Astrocyte of the spinal cord (primary cell): ENCODE measurements at regions not wholly inside any gene's neighbourhood (a gene's known extent, or its start where the extent isn't known, plus 50 kb on each side); places are given as distances from the start of the nearest gene placed in this dataset.

Experiments used
- DNase-seq: peaks from one replicate; pipeline ENCODE4 v3.0.0; 2011; ENCODE audit warnings: low read depth, low spot score
- H3K4me3 ChIP-seq: 2 replicates; pipeline ENCODE4 v1.5.1; 2011; ENCODE audit warnings: low read depth, mild to moderate bottlenecking, low read length, moderate library complexity
- in situ Hi-C: cut with HindIII; loops from 2 replicates; pipeline ENCODE4 v1.10.0; 2017; ENCODE audit warnings: low sequenced_read_pairs
- TF ChIP-seq, protein P1 (sequence below): IDR thresholded peaks from 2 replicates; pipeline ENCODE4 v1.5.1; 2012; ENCODE audit warnings: low read depth, mild to moderate bottlenecking, low read length, inconsistent platforms

DNA sequence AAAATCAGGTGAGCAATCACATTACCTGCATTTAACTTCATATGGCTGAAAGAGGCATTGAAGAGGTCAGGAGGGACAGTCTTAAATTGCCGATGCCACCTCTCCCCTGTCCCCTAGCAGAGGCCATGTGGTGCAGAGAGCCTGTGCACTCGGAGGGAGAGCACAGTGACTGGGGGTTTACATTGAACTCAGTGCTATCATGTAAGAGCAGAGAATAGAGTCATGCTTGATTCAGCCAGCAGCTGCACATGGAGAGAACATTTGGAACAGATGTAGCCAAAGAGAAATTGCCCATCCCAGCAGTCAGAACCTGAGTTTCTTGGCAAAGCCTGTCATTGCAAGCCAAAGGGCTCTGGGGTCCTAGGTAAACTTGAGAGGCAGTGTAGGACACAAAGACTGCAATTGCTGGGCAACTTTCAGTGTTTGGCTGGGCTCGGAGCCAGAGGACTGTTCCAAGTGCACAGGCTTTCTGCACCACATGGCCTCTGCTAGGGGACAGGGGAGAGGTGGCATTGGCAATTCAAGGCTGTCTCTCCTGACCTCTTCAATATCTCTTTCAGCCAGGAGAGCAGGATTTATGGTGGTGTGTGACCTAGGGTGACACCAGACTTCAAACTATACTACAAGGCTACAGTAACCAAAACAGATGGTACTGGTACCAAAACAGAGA, 267.1 kb downstream of the REEP3 start:
- in situ Hi-C loops = no loop called here
- H3K4me3 ChIP-seq = no peak overlapping the region
- DNase-seq = no peak
- TF ChIP-seq, protein P1, sequence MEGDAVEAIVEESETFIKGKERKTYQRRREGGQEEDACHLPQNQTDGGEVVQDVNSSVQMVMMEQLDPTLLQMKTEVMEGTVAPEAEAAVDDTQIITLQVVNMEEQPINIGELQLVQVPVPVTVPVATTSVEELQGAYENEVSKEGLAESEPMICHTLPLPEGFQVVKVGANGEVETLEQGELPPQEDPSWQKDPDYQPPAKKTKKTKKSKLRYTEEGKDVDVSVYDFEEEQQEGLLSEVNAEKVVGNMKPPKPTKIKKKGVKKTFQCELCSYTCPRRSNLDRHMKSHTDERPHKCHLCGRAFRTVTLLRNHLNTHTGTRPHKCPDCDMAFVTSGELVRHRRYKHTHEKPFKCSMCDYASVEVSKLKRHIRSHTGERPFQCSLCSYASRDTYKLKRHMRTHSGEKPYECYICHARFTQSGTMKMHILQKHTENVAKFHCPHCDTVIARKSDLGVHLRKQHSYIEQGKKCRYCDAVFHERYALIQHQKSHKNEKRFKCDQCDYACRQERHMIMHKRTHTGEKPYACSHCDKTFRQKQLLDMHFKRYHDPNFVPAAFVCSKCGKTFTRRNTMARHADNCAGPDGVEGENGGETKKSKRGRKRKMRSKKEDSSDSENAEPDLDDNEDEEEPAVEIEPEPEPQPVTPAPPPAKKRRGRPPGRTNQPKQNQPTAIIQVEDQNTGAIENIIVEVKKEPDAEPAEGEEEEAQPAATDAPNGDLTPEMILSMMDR = no peak

DNA sequence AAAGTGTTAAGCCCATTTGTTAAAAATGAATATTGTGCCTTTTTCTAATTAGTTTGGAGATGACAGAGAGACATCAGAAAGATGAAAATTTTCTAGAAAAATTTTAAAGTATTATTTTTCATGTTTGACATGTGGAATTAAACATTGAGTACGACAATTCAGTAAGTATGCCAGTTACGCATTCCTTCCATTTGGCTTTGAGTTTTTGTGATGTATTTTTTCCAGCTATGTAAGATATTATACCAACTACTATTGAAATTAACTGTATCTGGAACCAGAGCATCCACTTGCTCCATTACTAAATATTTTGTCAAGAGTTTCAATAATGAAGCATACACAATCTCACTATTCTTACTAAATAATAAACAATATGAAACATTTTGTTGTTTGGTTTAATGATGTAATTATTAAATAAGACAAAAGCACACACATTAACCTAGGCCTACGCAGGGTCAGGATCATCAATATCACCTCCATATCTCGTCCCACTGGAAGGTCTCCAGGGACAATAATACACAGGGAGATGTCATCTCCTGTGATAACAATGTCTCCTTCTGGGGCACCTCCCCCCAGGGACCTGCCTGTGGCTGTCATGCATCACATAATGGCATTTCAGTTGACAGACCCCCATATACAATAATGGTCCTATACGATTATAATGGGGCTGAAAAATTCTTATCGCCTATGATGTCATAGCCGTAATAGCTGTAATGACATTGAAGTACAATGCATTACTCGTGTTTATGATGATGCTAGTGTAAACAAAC, 274.1 kb downstream of the REEP3 start:
- TF ChIP-seq, protein P1 = no peak
- H3K4me3 ChIP-seq = no peak overlapping the region
- no peak for DNase-seq
- in situ Hi-C loops = no loop called here

DNA sequence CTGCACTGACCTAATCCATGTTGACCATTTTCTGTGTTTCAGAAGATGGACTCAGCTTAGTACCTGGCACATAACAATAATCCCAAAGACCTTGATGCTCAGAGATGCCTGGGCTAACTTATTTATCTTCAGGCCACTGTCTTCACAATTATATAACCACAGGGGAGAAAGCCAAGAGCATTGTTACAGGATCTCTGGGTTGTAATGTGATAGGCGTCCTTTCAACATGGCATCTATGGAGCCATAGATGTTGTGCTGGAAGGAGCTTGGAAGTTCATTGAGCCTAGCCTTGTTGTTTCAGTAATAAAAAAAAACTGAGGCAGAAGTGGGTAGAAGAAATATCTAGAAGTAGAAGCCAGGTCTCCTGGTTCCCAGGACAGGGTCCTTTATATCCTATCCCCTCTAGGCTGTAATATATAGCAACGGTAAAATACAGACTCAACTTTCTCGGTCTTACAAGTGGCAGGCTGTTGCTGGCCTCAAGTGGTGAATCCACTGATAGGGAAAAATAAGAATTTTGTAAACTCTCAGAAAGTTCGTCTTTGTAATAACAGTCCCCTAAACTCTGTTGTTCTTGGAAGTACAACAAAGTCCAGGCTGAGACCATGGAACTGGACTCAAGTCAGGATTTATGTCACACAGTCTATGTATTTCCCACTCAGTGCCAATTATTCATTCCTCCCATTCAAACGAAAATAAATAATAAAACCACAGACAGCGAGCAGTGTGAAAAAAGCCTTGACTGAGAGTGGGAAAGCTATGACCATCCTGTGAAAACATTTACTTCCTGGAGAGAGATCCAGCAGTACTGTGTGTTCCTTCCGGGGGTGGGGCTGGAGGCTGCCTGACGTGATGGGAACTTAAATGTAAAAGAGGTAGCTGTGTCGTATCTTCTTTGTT, 277.6 kb downstream of the REEP3 start:
- TF ChIP-seq, protein P1 = peak; percentile 27
- in situ Hi-C loops = no loop called here
- no peak overlapping the region for H3K4me3 ChIP-seq
- DNase-seq = peak; percentile 98

DNA sequence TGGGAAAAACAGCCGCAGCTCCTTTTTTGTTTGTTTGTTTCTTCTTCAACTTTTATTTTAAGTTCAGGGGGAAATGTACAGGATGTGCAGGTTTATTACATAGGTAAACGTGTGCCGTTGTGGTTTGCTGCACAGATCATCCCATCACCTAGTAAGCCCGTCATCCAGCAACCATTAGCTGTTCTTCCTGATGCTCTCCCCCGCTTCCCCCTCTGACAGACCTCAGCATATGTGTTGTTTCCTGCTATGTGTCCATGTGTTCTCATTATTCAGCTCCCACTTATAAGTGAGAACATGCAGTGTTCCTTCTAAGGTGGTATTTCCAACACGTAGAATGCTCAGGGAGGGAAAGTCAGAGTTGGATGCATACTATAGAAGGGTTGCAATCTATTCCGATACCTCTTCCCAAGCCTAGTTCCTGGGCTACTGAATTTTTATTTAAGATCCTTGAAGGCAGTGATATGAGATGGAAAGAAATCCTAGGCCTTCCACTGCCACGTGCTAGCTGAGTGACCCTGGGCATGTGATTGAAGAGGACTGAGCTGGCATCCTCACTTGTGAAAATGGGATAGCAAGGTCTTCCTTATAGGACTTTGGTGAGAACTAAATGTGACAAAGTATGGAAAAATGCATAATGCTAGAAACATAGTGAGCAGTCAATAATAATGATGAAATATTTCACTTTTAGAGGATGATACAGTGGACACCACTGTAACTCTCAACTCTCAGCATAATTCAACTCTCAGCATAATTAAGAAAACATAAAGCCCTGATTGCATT, 278.5 kb downstream of the REEP3 start:
- no peak for DNase-seq
- in situ Hi-C loops = no loop called here
- H3K4me3 ChIP-seq = no peak overlapping the region
- TF ChIP-seq, protein P1 = no peak

DNA sequence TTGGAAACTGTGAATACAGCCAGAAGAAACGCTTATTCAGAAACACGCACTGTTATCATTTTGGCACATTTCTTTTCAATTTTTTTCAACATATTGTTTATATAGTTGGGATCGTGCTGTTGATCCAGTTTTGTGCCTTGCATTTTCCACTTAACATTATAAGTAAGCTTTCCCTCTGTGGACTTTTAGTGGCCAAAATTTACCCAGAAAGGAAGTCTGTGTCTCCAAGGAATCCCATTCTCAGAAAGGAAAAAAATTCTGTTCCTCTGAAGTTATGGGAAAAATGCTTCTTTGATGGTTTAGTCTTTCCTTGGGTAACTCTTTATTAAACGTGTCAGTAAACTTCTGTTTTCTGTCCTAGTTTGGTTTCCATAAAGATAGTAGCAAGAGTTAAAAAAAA, 280.0 kb downstream of the REEP3 start:
- in situ Hi-C loops = no loop called here
- no peak for DNase-seq
- TF ChIP-seq, protein P1 = no peak
- no peak overlapping the region for H3K4me3 ChIP-seq

DNA sequence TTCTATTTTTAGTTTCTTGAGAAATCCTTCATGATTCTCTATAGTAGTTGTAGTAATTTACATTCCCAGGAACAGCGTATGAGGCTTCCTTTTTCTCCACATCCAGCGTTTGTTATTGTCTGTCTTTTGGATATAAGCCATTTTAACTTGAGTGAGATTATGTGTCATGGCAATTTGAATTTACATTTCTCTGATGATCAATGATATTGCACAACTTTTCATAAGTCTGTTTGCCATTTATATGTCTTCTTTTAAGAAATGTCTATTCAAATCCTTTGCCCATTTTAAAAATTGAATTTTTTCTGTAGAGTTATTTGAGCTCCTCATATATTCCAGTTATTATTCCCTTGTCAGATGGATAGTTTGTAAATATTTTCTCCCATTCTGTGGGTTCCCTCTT, 285.1 kb downstream of the REEP3 start:
- DNase-seq = no peak
- H3K4me3 ChIP-seq = no peak overlapping the region
- in situ Hi-C loops = no loop called here
- TF ChIP-seq, protein P1 = no peak
